H9 (cell line): ENCODE measurements at regions not wholly inside any gene's neighbourhood (a gene's known extent, or its start where the extent isn't known, plus 50 kb on each side); places are given as distances from the start of the nearest gene placed in this dataset.
"Not testable (repeated sequence)": the region's sequence is repeated elsewhere in the genome, so short reads cannot be mapped to it uniquely, and the experiment has no call there.

Experiments used
- DNase-seq: peaks from one replicate; pipeline ENCODE4 v3.0.0-alpha.2; 2017
- H2AFZ ChIP-seq: one replicate; pipeline ENCODE4 v1.6.1; 2013; ENCODE audit warnings: mild to moderate bottlenecking, low read length, control low read depth, moderate library complexity
- H2AK5ac ChIP-seq: 2 replicates; pipeline ENCODE4 v1.6.1; 2013; ENCODE audit warnings: low read length, control low read depth, mixed read lengths; ENCODE audit not compliant: insufficient read length
- H2BK120ac ChIP-seq: one replicate; pipeline ENCODE4 v1.6.1; 2013; ENCODE audit warnings: low read depth, mild to moderate bottlenecking, low read length, control low read depth, inconsistent platforms; ENCODE audit not compliant: poor library complexity, severe bottlenecking
- H2BK12ac ChIP-seq: 2 replicates; pipeline ENCODE4 v1.6.1; 2013; ENCODE audit warnings: low read length, control low read depth, mixed read lengths, low read depth; ENCODE audit not compliant: insufficient read length
- H2BK15ac ChIP-seq: 2 replicates; pipeline ENCODE4 v1.6.1; 2013; ENCODE audit warnings: low read depth, low read length, control low read depth
- H2BK20ac ChIP-seq: one replicate; pipeline ENCODE4 v1.6.1; 2013; ENCODE audit warnings: low read depth, mild to moderate bottlenecking, low read length, control low read depth, inconsistent platforms; ENCODE audit not compliant: poor library complexity, severe bottlenecking
- H2BK5ac ChIP-seq: 2 replicates; pipeline ENCODE4 v1.6.1; 2013; ENCODE audit warnings: low read length, control low read depth, mixed read lengths; ENCODE audit not compliant: insufficient read length
- H3K14ac ChIP-seq: 2 replicates; pipeline ENCODE4 v1.6.1; 2013; ENCODE audit warnings: low read length, control low read depth; ENCODE audit not compliant: insufficient read depth
- H3K18ac ChIP-seq: 2 replicates; pipeline ENCODE4 v1.6.1; 2013; ENCODE audit warnings: low read depth, mild to moderate bottlenecking, mixed read lengths, low read length, control low read depth; ENCODE audit not compliant: insufficient read length
- H3K23ac ChIP-seq: 2 replicates; pipeline ENCODE4 v1.6.1; 2013; ENCODE audit warnings: low read length, control low read depth, mixed read lengths, low read depth; ENCODE audit not compliant: insufficient read length
- H3K23me2 ChIP-seq: 2 replicates; pipeline ENCODE4 v1.6.1; 2013; ENCODE audit warnings: low read depth, mild to moderate bottlenecking, mixed read lengths, low read length, control low read depth; ENCODE audit not compliant: insufficient read length, poor library complexity, severe bottlenecking
- H3K27ac ChIP-seq: 2 replicates; pipeline ENCODE4 v1.5.1; 2013; ENCODE audit warnings: low read length, control low read depth, mixed read lengths, low read depth; ENCODE audit not compliant: insufficient read length
- H3K27me3 ChIP-seq: 2 replicates; pipeline ENCODE4 v1.6.1; 2013; ENCODE audit warnings: low read length, control low read depth, inconsistent platforms; ENCODE audit not compliant: insufficient read depth
- H3K4ac ChIP-seq: 2 replicates; pipeline ENCODE4 v1.6.1; 2013; ENCODE audit warnings: low read depth, mild to moderate bottlenecking, control low read depth, inconsistent platforms, low read length, moderate library complexity
- H3K4me1 ChIP-seq: 2 replicates; pipeline ENCODE4 v1.6.1; 2013; ENCODE audit warnings: low read length, control low read depth, inconsistent platforms; ENCODE audit not compliant: insufficient read depth
- H3K4me2 ChIP-seq: 2 replicates; pipeline ENCODE4 v1.6.1; 2013; ENCODE audit warnings: low read length, control low read depth, mixed read lengths; ENCODE audit not compliant: insufficient read length, insufficient read depth
- H3K56ac ChIP-seq: 2 replicates; pipeline ENCODE4 v1.6.1; 2013; ENCODE audit warnings: low read depth, mild to moderate bottlenecking, mixed read lengths, low read length, control low read depth; ENCODE audit not compliant: insufficient read length
- H3K79me1 ChIP-seq: 2 replicates; pipeline ENCODE4 v1.6.1; 2013; ENCODE audit warnings: low read depth, mild to moderate bottlenecking, moderate library complexity, low read length, control low read depth, inconsistent platforms; ENCODE audit not compliant: insufficient read depth, poor library complexity, severe bottlenecking
- H3K79me2 ChIP-seq: 2 replicates; pipeline ENCODE4 v1.6.1; 2013; ENCODE audit warnings: low read length, control low read depth, inconsistent platforms; ENCODE audit not compliant: insufficient read depth
- H3K9ac ChIP-seq: 2 replicates; pipeline ENCODE4 v1.6.1; 2013; ENCODE audit warnings: low read length, control low read depth, mixed read lengths; ENCODE audit not compliant: insufficient read length; ENCODE audit errors: extremely low read depth
- H3K9me3 ChIP-seq: one replicate; pipeline ENCODE4 v1.6.1; 2013; ENCODE audit warnings: low read depth, low read length, inconsistent platforms; ENCODE audit not compliant: control insufficient read depth
- H3T11ph ChIP-seq: one replicate; pipeline ENCODE4 v1.6.1; 2013; ENCODE audit warnings: mild to moderate bottlenecking, low read length, control low read depth, inconsistent platforms
- H4K20me1 ChIP-seq: one replicate; pipeline ENCODE4 v1.6.1; 2013; ENCODE audit not compliant: control insufficient read depth, insufficient read length, insufficient read depth
- H4K5ac ChIP-seq: 2 replicates; pipeline ENCODE4 v1.6.1; 2013; ENCODE audit warnings: low read depth, mild to moderate bottlenecking, mixed read lengths, low read length, control low read depth; ENCODE audit not compliant: insufficient read length
- H4K8ac ChIP-seq: replicated peaks from 2 replicates; pipeline ENCODE4 v1.6.1; 2013; ENCODE audit warnings: low read length, control low read depth, mixed read lengths, low read depth; ENCODE audit not compliant: insufficient read length
- H4K91ac ChIP-seq: 2 replicates; pipeline ENCODE4 v1.6.1; 2013; ENCODE audit warnings: low read depth, mild to moderate bottlenecking, moderate library complexity, mixed read lengths, low read length, control low read depth; ENCODE audit not compliant: insufficient read length
- H3K27ac Mint-ChIP-seq, 3 experiments: 2 replicates in 2 of 3; 3 replicates in 1 of 3; pipeline ENCODE4 v1.8.0; 2020 to 2021; ENCODE audit warnings: mixed read lengths in 3 of 3, mild to moderate bottlenecking in 1 of 3, moderate library complexity in 1 of 3
- H3K27me3 Mint-ChIP-seq: 2 replicates; pipeline ENCODE4 v1.8.0; 2021; ENCODE audit warnings: low read depth, mild to moderate bottlenecking, moderate library complexity, mixed read lengths
- H3K36me3 Mint-ChIP-seq, 3 experiments: 2 replicates in 2 of 3; 3 replicates in 1 of 3; pipeline ENCODE4 v1.8.0; 2020 to 2021; ENCODE audit warnings: low read depth in 3 of 3, mixed read lengths in 3 of 3; ENCODE audit not compliant: insufficient read depth in 1 of 3
- H3K4me1 Mint-ChIP-seq, 2 experiments: 2 replicates each; pipeline ENCODE4 v1.8.0; 2020; ENCODE audit warnings: mixed read lengths in 2 of 2
- H3K4me3 Mint-ChIP-seq, 2 experiments: 2 replicates in 1 of 2; 3 replicates in 1 of 2; pipeline ENCODE4 v1.8.0; 2020 to 2021; ENCODE audit warnings: mild to moderate bottlenecking in 2 of 2, mixed read lengths in 2 of 2, moderate library complexity in 1 of 2
- H3K9me3 Mint-ChIP-seq, 2 experiments: 2 replicates in 1 of 2; 3 replicates in 1 of 2; pipeline ENCODE4 v1.8.0; 2020; ENCODE audit warnings: mild to moderate bottlenecking in 2 of 2, mixed read lengths in 2 of 2, moderate library complexity in 1 of 2
- WGBS: extraction: QIAGEN DNeasy Blood & Tissue Kit; methylation state at CpG from one replicate; pipeline ENCODE4 v1.1.7; 2013; ENCODE audit warnings: missing lambda C conversion rate, low lambda C conversion rate, mixed read lengths; ENCODE audit not compliant: insufficient read length; ENCODE audit errors: extremely low coverage; 5-methylcytosine and 5-hydroxymethylcytosine counted together
- TF ChIP-seq, protein P1 (sequence below): fragments of 200-600 bp; sonication (generic); conservative IDR thresholded peaks from 3 replicates; pipeline ENCODE4 v1.8.0; 2021; ENCODE audit warnings: antibody characterized with exemption, mild to moderate bottlenecking

- no peak overlapping the region for H2BK12ac ChIP-seq
- H3K23me2 ChIP-seq = no peaks in the 10 kb centered on the region
- no peak overlapping the region for H3K4ac ChIP-seq
- no peak overlapping the region for H3K27ac ChIP-seq
- H3K79me1 ChIP-seq = no peaks in the 10 kb centered on the region
- no peaks in the 10 kb centered on the region for H4K20me1 ChIP-seq
- no peak for DNase-seq
- no peak overlapping the region for H2AK5ac ChIP-seq
- H2BK15ac ChIP-seq = no peak overlapping the region
- no peak overlapping the region for H3T11ph ChIP-seq
- Mint-ChIP-seq H3K36me3 (no peaks in the 10 kb centered on the region; a peak in 1 of 7 replicates), H3K4me1 (peaks cover 20 to 28% of the 10 kb centered on the region in 2 experiments), H3K4me3 (no peak overlapping the region), H3K27ac (no peak overlapping the region), H3K9me3 (no peaks in the 10 kb centered on the region; a peak in 1 of 5 replicates), H3K27me3 (peaks cover 5% of the 10 kb centered on the region)
- no peak overlapping the region for H3K23ac ChIP-seq
- no peak overlapping the region for H2BK120ac ChIP-seq
- no peak overlapping the region for H3K56ac ChIP-seq
- H2AFZ ChIP-seq = no peak overlapping the region
- H3K14ac ChIP-seq = no peak overlapping the region
- no peak overlapping the region for H3K18ac ChIP-seq
- no peaks in the 10 kb centered on the region; the same call in 1 of the 2 replicates for H3K4me1 ChIP-seq
- H2BK5ac ChIP-seq = no peak overlapping the region
- no peaks in the 10 kb centered on the region for H3K9me3 ChIP-seq
- no peaks in the 10 kb centered on the region for H3K79me2 ChIP-seq
- H4K8ac ChIP-seq = no peak overlapping the region
- H3K9ac ChIP-seq = no peak overlapping the region
- TF ChIP-seq, protein P1, sequence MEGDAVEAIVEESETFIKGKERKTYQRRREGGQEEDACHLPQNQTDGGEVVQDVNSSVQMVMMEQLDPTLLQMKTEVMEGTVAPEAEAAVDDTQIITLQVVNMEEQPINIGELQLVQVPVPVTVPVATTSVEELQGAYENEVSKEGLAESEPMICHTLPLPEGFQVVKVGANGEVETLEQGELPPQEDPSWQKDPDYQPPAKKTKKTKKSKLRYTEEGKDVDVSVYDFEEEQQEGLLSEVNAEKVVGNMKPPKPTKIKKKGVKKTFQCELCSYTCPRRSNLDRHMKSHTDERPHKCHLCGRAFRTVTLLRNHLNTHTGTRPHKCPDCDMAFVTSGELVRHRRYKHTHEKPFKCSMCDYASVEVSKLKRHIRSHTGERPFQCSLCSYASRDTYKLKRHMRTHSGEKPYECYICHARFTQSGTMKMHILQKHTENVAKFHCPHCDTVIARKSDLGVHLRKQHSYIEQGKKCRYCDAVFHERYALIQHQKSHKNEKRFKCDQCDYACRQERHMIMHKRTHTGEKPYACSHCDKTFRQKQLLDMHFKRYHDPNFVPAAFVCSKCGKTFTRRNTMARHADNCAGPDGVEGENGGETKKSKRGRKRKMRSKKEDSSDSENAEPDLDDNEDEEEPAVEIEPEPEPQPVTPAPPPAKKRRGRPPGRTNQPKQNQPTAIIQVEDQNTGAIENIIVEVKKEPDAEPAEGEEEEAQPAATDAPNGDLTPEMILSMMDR = peak; percentile 33; the same call in 2 of the 3 replicates
- no peak overlapping the region for H4K5ac ChIP-seq
- no peaks in the 10 kb centered on the region for H3K27me3 ChIP-seq
- no peak overlapping the region for H2BK20ac ChIP-seq
- no peak overlapping the region for H3K4me2 ChIP-seq
- no peak overlapping the region for H4K91ac ChIP-seq
- WGBS = no CpG with 5 or more reads among the region's 7 CpGs
Observed at GRCh38 chr10:46098386-46098785, 52.3 kb upstream of the MSMB start.

DNA sequence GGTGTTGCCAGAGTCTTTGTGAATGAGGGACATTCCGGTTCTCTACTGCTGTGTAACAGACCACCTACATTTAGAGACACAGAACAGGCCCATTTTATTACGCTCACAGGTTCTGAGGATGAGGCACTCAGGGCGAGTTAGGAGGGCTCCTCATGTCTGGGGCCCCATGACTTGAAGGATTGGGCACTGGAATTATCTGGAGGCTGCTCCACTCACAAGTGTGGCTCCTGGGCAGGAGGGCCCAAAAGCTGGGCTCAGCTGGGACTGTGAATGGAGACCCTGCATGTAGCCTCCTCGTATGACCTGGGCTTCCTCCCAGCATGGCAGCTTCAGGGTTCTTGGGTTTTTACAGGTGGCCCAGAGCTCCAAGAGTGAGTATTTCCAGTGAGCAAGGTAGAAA lies 52.9 kb upstream of the MSMB start:
- not testable (repeated sequence) for H3K27ac Mint-ChIP-seq, H3T11ph ChIP-seq, H3K14ac ChIP-seq, H3K18ac ChIP-seq, H4K91ac ChIP-seq, H4K8ac ChIP-seq, H3K27me3 ChIP-seq, H2BK12ac ChIP-seq, H3K9ac ChIP-seq, DNase-seq, H3K23me2 ChIP-seq, H2AK5ac ChIP-seq, H2BK15ac ChIP-seq, H3K27ac ChIP-seq, H3K79me1 ChIP-seq, H3K4me1 ChIP-seq, H3K9me3 Mint-ChIP-seq, H3K9me3 ChIP-seq, H3K56ac ChIP-seq, H2AFZ ChIP-seq, H2BK20ac ChIP-seq, H3K4ac ChIP-seq, H3K23ac ChIP-seq, H3K36me3 Mint-ChIP-seq, H4K5ac ChIP-seq, H3K27me3 Mint-ChIP-seq, H3K4me2 ChIP-seq, H3K4me3 Mint-ChIP-seq, H4K20me1 ChIP-seq, H2BK5ac ChIP-seq, H2BK120ac ChIP-seq, H3K79me2 ChIP-seq
- no CpG with 5 or more reads among the region's 4 CpGs for WGBS
- H3K4me1 Mint-ChIP-seq = peaks cover 20 to 28% of the 10 kb centered on the region in 2 experiments
